HG03066 (cell line): ENCODE measurements at regions not wholly inside any gene's neighbourhood (a gene's known extent, or its start where the extent isn't known, plus 50 kb on each side); places are given as distances from the start of the nearest gene placed in this dataset.

Experiments
- ATAC-seq: cut with Tn5 transposase; IDR thresholded peaks from one replicate; pipeline ENCODE4 v1.9.1; 2021; ENCODE audit warnings: low read depth; ENCODE audit not compliant: unreplicated experiment

GRCh38 chr13:47036294-47037008, 139.6 kb upstream of the HTR2A start:
- peak; percentile 99 for ATAC-seq

- no peak for ATAC-seq
These were observed 136.4 kb upstream of the HTR2A start for GRCh38 chr13:47033216-47033615.

GRCh38 chr13:47027780-47028437, 131.1 kb upstream of the HTR2A start:
- ATAC-seq = no peak

- no peak for ATAC-seq
These were observed 129.1 kb upstream of the HTR2A start for GRCh38 chr13:47025791-47026447.

- no peak for ATAC-seq
These were observed 123.1 kb upstream of the HTR2A start for GRCh38 chr13:47019977-47020376.

- no peak for ATAC-seq
These were observed 120.6 kb upstream of the HTR2A start for GRCh38 chr13:47017476-47017875.

- ATAC-seq = no peak
These were observed 111.5 kb upstream of the HTR2A start for GRCh38 chr13:47008318-47008717.

- ATAC-seq = no peak
These were observed 109.0 kb upstream of the HTR2A start for GRCh38 chr13:47005756-47006414.

GRCh38 chr13:47004540-47004939, 107.7 kb upstream of the HTR2A start:
- ATAC-seq = no peak

- ATAC-seq = no peak
These were observed 107.2 kb upstream of the HTR2A start for GRCh38 chr13:47004027-47004426.

- ATAC-seq = no peak
These were observed 103.3 kb upstream of the HTR2A start for GRCh38 chr13:47000165-47000564.

GRCh38 chr13:46996316-46997030, 99.6 kb upstream of the HTR2A start:
- ATAC-seq = peak; percentile 25

- ATAC-seq = peak; percentile 97
These were observed 99.0 kb upstream of the HTR2A start for GRCh38 chr13:46995874-46996273.

- ATAC-seq = no peak
These were observed 97.6 kb upstream of the HTR2A start for GRCh38 chr13:46994492-46994891.

- ATAC-seq = no peak
These were observed 95.6 kb upstream of the HTR2A start for GRCh38 chr13:46992383-46992952.

GRCh38 chr13:46983881-46984280, 87.0 kb upstream of the HTR2A start:
- ATAC-seq = peak; percentile 65

GRCh38 chr13:46982856-46983582, 86.2 kb upstream of the HTR2A start:
- ATAC-seq = peak; percentile 92

- no peak for ATAC-seq
These were observed 78.3 kb upstream of the HTR2A start for GRCh38 chr13:46975173-46975572.

- ATAC-seq = no peak
These were observed 71.6 kb upstream of the HTR2A start for GRCh38 chr13:46968450-46968849.
